NB4 (cell line): ENCODE measurements at regions not wholly inside any gene's neighbourhood (a gene's known extent, or its start where the extent isn't known, plus 50 kb on each side); places are given as distances from the start of the nearest gene placed in this dataset.

Experiments
- DNase-seq: peaks from one replicate; pipeline ENCODE4 v3.0.0; 2010; ENCODE audit warnings: low read depth
- H3K4me3 ChIP-seq: one replicate; pipeline ENCODE4 v1.5.1; 2011; ENCODE audit warnings: mild to moderate bottlenecking, low read depth, low read length, moderate library complexity
- MYC ChIP-seq: IDR thresholded peaks from 2 replicates; pipeline ENCODE4 v1.6.1; 2011; ENCODE audit warnings: low read depth, low read length
- POLR2A ChIP-seq: IDR thresholded peaks from 2 replicates; pipeline ENCODE4 v1.6.1; 2011; ENCODE audit warnings: mild to moderate bottlenecking; ENCODE audit not compliant: insufficient read length; ENCODE audit errors: extremely low read depth
- TF ChIP-seq, protein P1 (sequence below): IDR thresholded peaks from 2 replicates; pipeline ENCODE4 v1.6.1; 2011; ENCODE audit warnings: low read depth, low read length
- TF ChIP-seq, protein P2 (sequence below): IDR thresholded peaks from one replicate; pipeline ENCODE4 v1.5.1; 2012; ENCODE audit warnings: low read depth, low read length

DNA sequence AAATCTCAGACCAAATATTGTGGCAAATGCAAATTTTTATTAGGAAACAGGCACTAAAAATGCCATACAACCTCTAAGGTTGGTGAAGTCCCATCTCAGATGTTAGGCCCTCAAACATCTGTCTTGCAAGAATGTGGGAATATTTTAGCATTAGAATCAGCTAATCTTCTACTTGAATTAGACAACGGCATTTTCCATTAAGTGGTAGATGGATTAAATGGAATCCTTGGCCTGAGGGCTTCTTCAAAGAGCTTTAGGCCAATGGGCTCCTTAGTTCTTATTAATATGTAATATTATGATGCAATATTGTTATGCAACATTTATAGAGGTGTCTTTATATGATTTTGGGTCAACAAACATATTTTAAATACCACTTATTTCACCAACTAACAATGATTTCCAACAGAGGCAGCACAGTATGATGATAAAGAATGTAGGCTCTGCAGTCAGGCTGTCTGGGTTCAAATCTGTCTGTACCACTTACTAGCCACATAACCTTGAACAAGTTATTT, 122.9 kb upstream of the PLEKHA5 start:
- H3K4me3 ChIP-seq, result no peak overlapping the region
- no peak for DNase-seq
- TF ChIP-seq, protein P1, sequence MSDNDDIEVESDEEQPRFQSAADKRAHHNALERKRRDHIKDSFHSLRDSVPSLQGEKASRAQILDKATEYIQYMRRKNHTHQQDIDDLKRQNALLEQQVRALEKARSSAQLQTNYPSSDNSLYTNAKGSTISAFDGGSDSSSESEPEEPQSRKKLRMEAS, result no peak
- TF ChIP-seq, protein P2, sequence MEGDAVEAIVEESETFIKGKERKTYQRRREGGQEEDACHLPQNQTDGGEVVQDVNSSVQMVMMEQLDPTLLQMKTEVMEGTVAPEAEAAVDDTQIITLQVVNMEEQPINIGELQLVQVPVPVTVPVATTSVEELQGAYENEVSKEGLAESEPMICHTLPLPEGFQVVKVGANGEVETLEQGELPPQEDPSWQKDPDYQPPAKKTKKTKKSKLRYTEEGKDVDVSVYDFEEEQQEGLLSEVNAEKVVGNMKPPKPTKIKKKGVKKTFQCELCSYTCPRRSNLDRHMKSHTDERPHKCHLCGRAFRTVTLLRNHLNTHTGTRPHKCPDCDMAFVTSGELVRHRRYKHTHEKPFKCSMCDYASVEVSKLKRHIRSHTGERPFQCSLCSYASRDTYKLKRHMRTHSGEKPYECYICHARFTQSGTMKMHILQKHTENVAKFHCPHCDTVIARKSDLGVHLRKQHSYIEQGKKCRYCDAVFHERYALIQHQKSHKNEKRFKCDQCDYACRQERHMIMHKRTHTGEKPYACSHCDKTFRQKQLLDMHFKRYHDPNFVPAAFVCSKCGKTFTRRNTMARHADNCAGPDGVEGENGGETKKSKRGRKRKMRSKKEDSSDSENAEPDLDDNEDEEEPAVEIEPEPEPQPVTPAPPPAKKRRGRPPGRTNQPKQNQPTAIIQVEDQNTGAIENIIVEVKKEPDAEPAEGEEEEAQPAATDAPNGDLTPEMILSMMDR, result no peak
- TF ChIP-seq MYC (no peak), POLR2A (no peak)

GRCh38 chr12:19008102-19008501, 121.4 kb upstream of the PLEKHA5 start:
- TF ChIP-seq, protein P1, result no peak
- TF ChIP-seq MYC (no peak), POLR2A (no peak)
- TF ChIP-seq, protein P2, result no peak
- no peak for DNase-seq
- no peak overlapping the region for H3K4me3 ChIP-seq

DNA sequence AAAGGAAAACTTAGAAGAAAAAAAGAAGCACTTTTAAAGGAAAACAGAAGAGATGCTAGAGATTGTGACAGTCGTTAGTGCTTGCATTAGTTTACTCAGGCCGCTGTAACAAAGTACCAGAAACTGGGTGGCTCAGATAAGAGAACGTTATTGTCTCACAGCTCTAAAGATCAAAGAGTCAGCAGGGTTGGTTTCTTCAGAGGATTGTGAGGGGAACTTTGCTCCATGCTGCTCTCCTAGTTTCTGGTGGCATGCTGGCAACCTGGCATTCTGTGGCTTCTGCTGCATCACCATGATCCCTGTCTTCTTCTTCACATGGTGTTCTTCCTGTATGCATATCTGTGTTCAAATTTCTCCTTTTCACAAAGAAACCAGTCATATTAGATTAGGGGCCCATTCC, 119.4 kb upstream of the PLEKHA5 start:
- DNase-seq, result no peak
- no peak overlapping the region for H3K4me3 ChIP-seq

GRCh38 chr12:19010726-19011125, 118.8 kb upstream of the PLEKHA5 start:
- no peak overlapping the region for H3K4me3 ChIP-seq
- no peak for TF ChIP-seq POLR2A
- TF ChIP-seq, protein P1, result no peak
- TF ChIP-seq, protein P2, result no peak
- TF ChIP-seq MYC, result no peak
- no peak for DNase-seq

More for the DNA sequence above, 119.4 kb upstream of the PLEKHA5 start:
- TF ChIP-seq MYC, result no peak
- TF ChIP-seq, protein P2, result no peak
- TF ChIP-seq, protein P1, result no peak
- no peak for TF ChIP-seq POLR2A

GRCh38 chr12:19012965-19013364, 116.6 kb upstream of the PLEKHA5 start:
- no peak for TF ChIP-seq POLR2A
- no peak for TF ChIP-seq MYC
- TF ChIP-seq, protein P1, result no peak
- TF ChIP-seq, protein P2, result no peak
- H3K4me3 ChIP-seq, result no peak overlapping the region
- DNase-seq, result no peak
